HFF-Myc (cell line): ENCODE measurements at regions not wholly inside any gene's neighbourhood (a gene's known extent, or its start where the extent isn't known, plus 50 kb on each side); places are given as distances from the start of the nearest gene placed in this dataset.

Experiments
- DNase-seq: peaks from one replicate; pipeline ENCODE4 v3.0.0-alpha.2; 2011; ENCODE audit warnings: low read depth; ENCODE audit errors: extremely low read depth
- H3K4me3 ChIP-seq: replicated peaks from 2 replicates; pipeline ENCODE4 v1.5.1; 2011; ENCODE audit warnings: low read depth, mild to moderate bottlenecking, control low read depth, low read length
- CTCF ChIP-seq: IDR thresholded peaks from 2 replicates; pipeline ENCODE4 v1.5.1; 2012; ENCODE audit warnings: mild to moderate bottlenecking, low read depth, low read length, control low read depth; ENCODE audit errors: missing control alignments

- DNase-seq, result no peak
- TF ChIP-seq CTCF, result no peak
- no peak overlapping the region for H3K4me3 ChIP-seq
Observed at GRCh38 chrX:10797466-10797865, 177.1 kb upstream of the MID1 start.

GRCh38 chrX:10798041-10798440 is 177.7 kb upstream of the MID1 start:
- no peak overlapping the region for H3K4me3 ChIP-seq
- no peak for DNase-seq
- TF ChIP-seq CTCF, result no peak

- no peak overlapping the region for H3K4me3 ChIP-seq
- DNase-seq, result no peak
- no peak for TF ChIP-seq CTCF
Observed at GRCh38 chrX:10800796-10801195, 180.4 kb upstream of the MID1 start.

GRCh38 chrX:10811111-10811510 is 190.7 kb upstream of the MID1 start:
- DNase-seq, result no peak
- H3K4me3 ChIP-seq, result no peak overlapping the region
- TF ChIP-seq CTCF, result no peak

GRCh38 chrX:10813761-10814160 is 193.4 kb upstream of the MID1 start:
- no peak for TF ChIP-seq CTCF
- no peak overlapping the region for H3K4me3 ChIP-seq
- DNase-seq, result no peak

GRCh38 chrX:10818651-10819050 is 198.3 kb upstream of the MID1 start:
- H3K4me3 ChIP-seq, result no peak overlapping the region
- no peak for TF ChIP-seq CTCF
- no peak for DNase-seq

GRCh38 chrX:10819973-10820372 is 199.6 kb upstream of the MID1 start:
- no peak overlapping the region for H3K4me3 ChIP-seq
- no peak for TF ChIP-seq CTCF
- no peak for DNase-seq
